DMS 273 (cell line): ENCODE measurements at regions not wholly inside any gene's neighbourhood (a gene's known extent, or its start where the extent isn't known, plus 50 kb on each side); places are given as distances from the start of the nearest gene placed in this dataset.
A peak's percentile ranks its signal among the peaks of the same experiment; 100 is the strongest.

Experiments used
- DNase-seq: peaks from one replicate; lab custom pipeline; 2025; ENCODE audit not compliant: unreplicated experiment; lab: John Stamatoyannopoulos, UW

GRCh38 chr1:230591678-230592077, 50.6 kb upstream of the COG2 start:
- DNase-seq: no peak

DNA sequence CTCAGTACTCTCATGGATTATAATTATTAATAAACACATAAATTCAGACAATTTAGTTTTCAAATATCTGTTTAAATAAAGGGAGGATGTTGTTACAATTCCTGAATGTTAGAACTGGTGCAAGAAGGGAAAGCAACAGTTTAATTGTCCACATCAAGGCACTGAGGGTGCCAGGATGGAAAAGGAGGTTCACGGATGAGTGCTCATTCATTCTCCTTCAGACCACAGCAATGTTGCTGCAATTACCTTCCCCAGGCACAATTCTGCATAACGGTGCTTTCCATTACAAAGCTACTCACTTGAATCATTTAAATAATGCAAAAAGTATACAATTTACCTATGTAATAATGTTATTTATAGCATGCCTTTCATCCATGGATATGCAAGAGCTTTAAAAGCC, 52.3 kb upstream of the COG2 start:
- DNase-seq: no peak

DNA sequence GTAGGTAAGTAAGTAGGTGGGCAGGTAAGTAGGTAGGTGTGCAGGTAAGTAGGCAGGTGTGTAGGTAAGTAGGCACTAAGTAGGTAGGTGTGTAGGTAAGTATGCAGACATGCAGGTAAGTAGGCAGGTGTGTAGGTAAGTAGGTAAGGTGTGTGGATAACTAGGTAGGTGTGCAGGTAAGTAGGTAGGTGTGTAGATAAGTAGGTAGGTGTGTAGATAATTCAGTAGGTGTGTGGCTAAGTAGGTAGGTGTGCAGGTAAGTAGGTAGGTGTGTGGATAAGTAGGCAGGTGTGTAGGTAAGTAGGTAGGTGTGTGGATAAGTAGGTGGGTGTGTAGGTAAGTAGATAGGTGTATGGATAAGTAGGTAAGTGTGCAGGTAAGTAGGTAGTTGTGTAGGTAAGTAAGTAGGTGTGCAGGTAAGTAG, 53.9 kb upstream of the COG2 start:
- DNase-seq: no peak

DNA sequence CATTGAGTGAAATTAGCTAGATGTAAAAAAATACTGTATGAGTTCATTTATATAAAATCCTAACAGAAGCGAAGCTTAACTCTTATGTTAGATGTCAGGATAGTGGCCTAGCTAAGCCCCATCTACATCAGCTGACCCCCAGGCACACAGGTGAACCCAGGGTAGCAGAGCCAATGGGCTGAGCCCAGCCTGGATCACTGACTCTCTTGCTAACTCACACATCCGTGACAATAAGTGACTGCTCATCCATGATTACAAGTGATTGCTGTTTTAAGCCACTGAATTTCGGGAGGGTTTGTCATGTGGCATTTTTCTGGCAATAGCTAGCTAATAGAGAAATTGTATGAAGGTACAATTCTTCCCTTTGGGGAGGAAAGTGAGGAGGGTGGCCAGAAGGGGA, 55.2 kb upstream of the COG2 start:
- no peak for DNase-seq

- DNase-seq: no peak
These were observed 57.6 kb upstream of the COG2 start for GRCh38 chr1:230584660-230585059.

DNA sequence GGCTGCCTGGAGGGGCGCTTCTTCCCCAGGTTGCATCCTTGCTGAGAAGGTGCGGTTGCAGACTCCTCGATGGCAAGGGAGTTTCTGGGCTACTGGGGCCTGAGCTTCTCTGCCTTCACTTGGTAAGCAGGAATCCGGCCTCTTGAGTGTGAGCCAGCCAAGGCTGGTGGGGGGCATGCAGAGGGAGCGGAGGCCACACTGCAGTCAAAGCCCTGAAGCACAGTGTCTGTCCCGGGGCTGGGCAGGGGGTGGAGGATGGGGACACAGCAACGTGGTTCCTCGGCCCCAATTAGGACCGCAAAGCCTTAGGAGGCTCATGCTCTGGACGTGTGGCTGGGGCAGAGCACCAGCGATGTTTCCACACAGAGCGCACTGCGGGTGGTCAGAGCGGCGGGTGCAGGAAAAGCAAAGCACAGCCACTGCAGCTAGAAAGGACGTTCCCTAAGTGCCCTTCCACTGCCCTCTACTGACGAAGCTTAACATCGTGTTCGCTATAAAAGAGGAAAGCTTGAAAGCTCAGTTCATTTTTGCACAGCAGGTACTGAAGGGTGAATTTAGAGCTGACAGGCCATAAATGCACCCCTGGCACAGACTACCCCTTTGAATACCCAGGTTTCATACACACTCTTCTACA, 60.7 kb upstream of the COG2 start:
- DNase-seq: peak; percentile 19

DNA sequence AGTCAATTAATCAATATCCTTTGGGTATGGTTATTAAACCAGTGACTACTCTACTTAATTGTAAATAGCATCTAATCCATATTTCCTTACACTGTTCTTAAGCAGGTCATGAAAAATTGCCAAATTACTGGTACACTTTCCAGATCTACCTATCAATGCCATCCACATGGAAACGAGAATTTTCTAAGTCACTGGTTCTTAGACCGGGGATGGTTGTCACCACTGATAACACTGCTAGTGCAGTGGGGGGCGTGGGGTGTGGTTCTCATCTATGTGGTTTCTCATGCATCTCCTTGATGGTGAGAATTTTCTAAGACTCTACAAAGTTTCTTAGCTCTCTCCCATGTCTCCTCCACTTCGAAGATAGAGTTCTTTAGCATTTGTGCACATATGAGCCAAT, 63.7 kb upstream of the COG2 start:
- DNase-seq: no peak

DNA sequence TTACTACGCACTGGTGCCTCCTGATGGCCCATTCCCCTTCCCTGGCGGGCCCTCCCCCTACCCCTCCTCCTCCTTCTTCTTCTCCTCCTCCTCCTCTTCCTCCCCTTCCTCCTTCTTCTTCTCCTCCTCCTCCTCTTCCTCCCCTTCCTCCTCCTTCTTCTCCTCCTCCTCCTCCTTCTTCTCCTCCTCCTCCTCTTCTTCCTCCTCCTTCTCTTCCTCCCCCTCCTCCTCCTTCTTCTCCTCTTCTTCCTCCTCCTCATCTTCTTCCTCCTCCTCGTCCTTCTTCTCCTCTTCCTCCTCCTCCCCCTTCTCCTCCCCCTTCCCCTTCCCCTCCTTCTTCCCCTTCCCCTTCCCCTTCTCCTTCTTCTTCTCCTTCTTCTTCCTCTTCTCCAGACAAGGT, 64.7 kb upstream of the COG2 start:
- DNase-seq: no peak

DNA sequence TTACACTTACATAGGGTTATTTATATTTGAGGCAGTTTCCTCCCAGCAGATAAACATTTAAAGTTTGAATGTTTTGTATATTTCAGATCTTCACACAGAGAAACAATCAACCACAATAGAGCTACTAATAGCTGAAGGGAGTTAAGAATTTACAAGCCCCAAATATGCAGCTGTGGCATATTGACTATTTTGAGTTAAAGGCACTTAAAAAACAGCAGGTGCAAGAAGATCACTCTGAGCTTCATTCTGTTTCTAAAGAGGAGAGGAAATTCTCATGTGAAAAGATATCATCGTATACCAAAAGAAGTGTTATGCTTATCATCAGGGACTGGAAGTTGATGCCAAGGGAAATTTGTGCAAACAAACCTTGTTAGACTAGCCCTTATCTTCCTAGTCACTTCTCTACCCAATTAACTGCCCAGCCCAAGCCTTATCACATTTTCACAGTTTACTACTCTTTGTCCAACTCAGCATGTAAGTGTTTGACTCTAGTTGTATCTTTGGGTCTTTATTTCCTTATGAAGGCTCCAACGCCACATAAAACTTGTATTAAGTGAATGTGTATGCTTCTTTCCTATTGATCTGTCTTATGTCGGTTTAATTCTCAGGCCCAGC, 66.3 kb upstream of the COG2 start:
- DNase-seq: no peak

- DNase-seq: no peak
These were observed 67.8 kb upstream of the COG2 start for GRCh38 chr1:230574502-230574901.

GRCh38 chr1:230573658-230574057, 68.6 kb upstream of the COG2 start:
- DNase-seq: no peak

GRCh38 chr1:230572121-230573105, 69.9 kb upstream of the COG2 start:
- DNase-seq: no peak

GRCh38 chr1:230570724-230571360, 71.4 kb upstream of the COG2 start:
- peak; percentile 3 for DNase-seq

- DNase-seq: no peak
These were observed 73.1 kb upstream of the COG2 start for GRCh38 chr1:230569201-230569600.

- no peak for DNase-seq
These were observed 73.6 kb upstream of the COG2 start for GRCh38 chr1:230568676-230569075.

DNA sequence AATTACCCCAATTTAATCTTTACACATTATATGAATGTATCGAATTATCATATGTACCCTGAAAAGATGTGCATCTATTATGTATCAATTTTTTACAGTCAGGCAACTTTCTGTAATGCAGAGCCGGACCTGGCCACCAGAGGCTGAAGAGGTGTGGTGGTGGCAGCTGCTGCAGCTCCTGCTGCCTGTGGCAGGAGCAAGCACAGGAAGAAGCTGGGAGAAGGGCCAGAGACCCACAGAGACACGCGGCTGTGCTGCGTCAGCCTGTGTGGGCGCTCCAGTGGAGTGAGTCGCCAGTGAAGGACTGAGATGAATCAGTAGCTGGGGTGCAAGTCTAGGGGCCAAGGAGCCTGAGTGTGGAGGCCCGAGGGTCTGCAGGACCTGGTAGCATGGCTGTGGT, 74.3 kb upstream of the COG2 start:
- peak; percentile 30 for DNase-seq

DNA sequence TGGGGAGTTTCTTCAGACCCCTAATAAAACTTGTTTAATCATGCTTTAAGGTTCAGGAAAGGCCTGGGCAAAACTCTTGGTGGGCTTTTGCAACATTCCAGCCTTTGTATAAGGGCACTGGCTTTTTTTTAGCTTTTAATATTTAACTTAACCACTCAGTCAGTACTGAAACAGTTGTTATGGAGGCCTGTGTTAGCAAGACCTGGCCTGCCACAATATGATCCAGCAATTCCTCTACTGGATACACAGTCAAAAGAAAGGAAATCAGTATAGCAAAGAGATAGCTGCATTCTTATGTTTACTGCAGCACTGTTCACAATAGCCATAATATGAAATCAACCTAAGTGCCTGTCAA, 75.1 kb upstream of the COG2 start:
- DNase-seq: no peak

GRCh38 chr1:230566532-230567220, 75.6 kb upstream of the COG2 start:
- DNase-seq: peak; percentile 22

GRCh38 chr1:230565141-230565540, 77.1 kb upstream of the COG2 start:
- no peak for DNase-seq

GRCh38 chr1:230563591-230563990, 78.7 kb upstream of the COG2 start:
- DNase-seq: peak; percentile 31

- no peak for DNase-seq
These were observed 80.7 kb upstream of the COG2 start for GRCh38 chr1:230561570-230561969.
